SK-N-SH (cell line): ENCODE measurements at regions not wholly inside any gene's neighbourhood (a gene's known extent, or its start where the extent isn't known, plus 50 kb on each side); places are given as distances from the start of the nearest gene placed in this dataset.

Experiments
- CTCF ChIA-PET: fragments of 300-600, 350-600 bp; formaldehyde crosslinking; extraction: SDS; loops from one replicate; lab custom pipeline; 2021; lab: Yijun Ruan, JAX
- POLR2A ChIA-PET: fragments of 350-600 bp; sonication (Branson Sonifier 250); formaldehyde crosslinking; extraction: SDS; loops from one replicate; lab custom pipeline; 2020; ENCODE audit warnings: antibody characterized with exemption, inconsistent platforms; lab: Yijun Ruan, JAX
- DNase-seq: peaks from one replicate; pipeline ENCODE4 v3.0.0; 2012
- H2AFZ ChIP-seq: fragments of 200-600 bp; sonication (generic); 2 replicates; pipeline ENCODE4 v1.8.1; 2016; ENCODE audit warnings: antibody characterized with exemption, mild to moderate bottlenecking, low read depth
- H3F3A ChIP-seq: fragments of 200-600 bp; sonication (generic); replicated peaks from 2 replicates; pipeline ENCODE3; 2016; ENCODE audit warnings: antibody characterized with exemption, mild to moderate bottlenecking; ENCODE audit not compliant: insufficient read depth
- H3K27ac ChIP-seq, 2 experiments: fragments of 200-500 bp in 1 of 2; fragments of 200-600 bp in 1 of 2; sonication (Bioruptor generic) in 1 of 2; sonication (generic), shearing (Covaris generic) in 1 of 2; 2 replicates each; pipeline versions ENCODE4 v1.5.1 to v1.6.1; 2014 to 2016; ENCODE audit warnings: low read depth in 2 of 2, inconsistent platforms in 1 of 2, low read length in 1 of 2, mild to moderate bottlenecking in 1 of 2, mixed read lengths in 1 of 2
- H3K27me3 ChIP-seq: fragments of 200-600 bp; sonication (generic), shearing (Covaris generic); 2 replicates; pipeline ENCODE4 v1.6.1; 2016; ENCODE audit warnings: mixed run types; ENCODE audit not compliant: insufficient read depth
- H3K36me3 ChIP-seq, 2 experiments: fragments of 200-500 bp in 1 of 2; fragments of 200-600 bp in 1 of 2; sonication (Bioruptor generic) in 1 of 2; sonication (generic) in 1 of 2; replicated peaks in 1 of 2; 2 replicates each; pipeline versions ENCODE3 to v1.5.1; 2014 to 2016; ENCODE audit warnings: low read length in 1 of 2, mild to moderate bottlenecking in 1 of 2; ENCODE audit not compliant: insufficient read depth in 2 of 2, control insufficient read depth in 1 of 2
- H3K4me1 ChIP-seq, 2 experiments: fragments of 200-500 bp in 1 of 2; fragments of 200-600 bp in 1 of 2; sonication (Bioruptor generic) in 1 of 2; sonication (generic), shearing (Covaris generic) in 1 of 2; 2 replicates each; pipeline versions ENCODE4 v1.5.1 to v1.6.1; 2014 to 2016; ENCODE audit warnings: low read depth in 1 of 2, low read length in 1 of 2, mixed run types in 1 of 2; ENCODE audit not compliant: insufficient read depth in 2 of 2, control insufficient read depth in 1 of 2
- H3K4me2 ChIP-seq: fragments of 200-600 bp; sonication (generic), shearing (Covaris generic); 2 replicates; pipeline ENCODE4 v1.6.1; 2017; ENCODE audit warnings: mixed run types
- H3K4me3 ChIP-seq, 2 experiments: fragments of 200-500 bp in 1 of 2; fragments of 200-600 bp in 1 of 2; sonication (Bioruptor generic) in 1 of 2; sonication (generic), shearing (Covaris generic) in 1 of 2; 2 replicates each; pipeline versions ENCODE4 v1.5.1 to v1.8.1; 2014 to 2016; ENCODE audit warnings: low read depth in 2 of 2, inconsistent platforms in 1 of 2, low read length in 1 of 2, mild to moderate bottlenecking in 1 of 2, mixed read lengths in 1 of 2, moderate library complexity in 1 of 2
- H3K79me2 ChIP-seq: fragments of 200-600 bp; sonication (generic); 2 replicates; pipeline ENCODE4 v1.8.1; 2017; ENCODE audit warnings: mild to moderate bottlenecking; ENCODE audit not compliant: insufficient read depth
- H3K9ac ChIP-seq: fragments of 200-600 bp; sonication (generic); 2 replicates; pipeline ENCODE4 v1.6.1; 2017; ENCODE audit warnings: mixed run types
- H3K9me2 ChIP-seq: fragments of 200-600 bp; sonication (generic); 2 replicates; pipeline ENCODE4 v1.6.1; 2017; ENCODE audit warnings: mixed run types
- H3K9me3 ChIP-seq: fragments of 200-600 bp; sonication (generic); 2 replicates; pipeline ENCODE4 v1.6.1; 2017; ENCODE audit warnings: mixed run types, mild to moderate bottlenecking, moderate library complexity
- H4K20me1 ChIP-seq: fragments of 200-600 bp; sonication (generic); 2 replicates; pipeline ENCODE4 v1.6.1; 2017; ENCODE audit warnings: mild to moderate bottlenecking, mixed run types; ENCODE audit not compliant: insufficient read depth
- CHD2 ChIP-seq: fragments of 150-350 bp; IDR thresholded peaks from 2 replicates; pipeline ENCODE4 v1.6.1; 2018; ENCODE audit warnings: low read length; ENCODE audit not compliant: partially characterized antibody
- CTCF ChIP-seq: fragments of 200-600 bp; sonication (generic); IDR thresholded peaks from 2 replicates; pipeline ENCODE4 v1.6.1; 2017; ENCODE audit warnings: antibody characterized with exemption, mild to moderate bottlenecking, moderate library complexity
- EP300 ChIP-seq, 2 experiments: IDR thresholded peaks; 2 replicates each; pipeline versions ENCODE4 v1.4.0 to v1.6.1; 2012; ENCODE audit warnings: borderline replicate concordance in 1 of 2, low read depth in 1 of 2, low read length in 1 of 2
- FOSL2 ChIP-seq: IDR thresholded peaks from 2 replicates; pipeline ENCODE4 v1.4.0; 2012; ENCODE audit warnings: low read depth, mild to moderate bottlenecking, moderate library complexity, borderline replicate concordance
- FOXJ3 ChIP-seq: sonication (generic); formaldehyde crosslinking; IDR thresholded peaks from 2 replicates; pipeline ENCODE4 v1.5.1; 2020; ENCODE audit warnings: mild to moderate bottlenecking, missing genetic modification reagents
- GATA2 ChIP-seq: sonication (generic); formaldehyde crosslinking; IDR thresholded peaks from 2 replicates; pipeline ENCODE4 v1.5.0; 2020; ENCODE audit warnings: mild to moderate bottlenecking, missing genetic modification reagents
- IRF3 ChIP-seq: fragments of 150-350 bp; IDR thresholded peaks from 2 replicates; pipeline ENCODE4 v1.6.1; 2016; ENCODE audit warnings: mild to moderate bottlenecking, low read depth, low read length
- JUND ChIP-seq: IDR thresholded peaks from 2 replicates; pipeline ENCODE4 v1.4.0; 2012
- MEF2A ChIP-seq: IDR thresholded peaks from 2 replicates; pipeline ENCODE4 v1.4.0; 2012; ENCODE audit warnings: low read depth, borderline replicate concordance
- MXI1 ChIP-seq: IDR thresholded peaks from 2 replicates; pipeline ENCODE4 v1.6.1; 2012; ENCODE audit warnings: mild to moderate bottlenecking, low read depth, low read length, improper control_type of control experiment
- NFIC ChIP-seq: IDR thresholded peaks from 2 replicates; pipeline ENCODE4 v1.4.0; 2012; ENCODE audit warnings: borderline replicate concordance
- POLR2AphosphoS5 ChIP-seq: IDR thresholded peaks from 2 replicates; pipeline ENCODE4 v1.6.1; 2012; ENCODE audit warnings: low read depth, low read length
- RAD21 ChIP-seq: IDR thresholded peaks from 2 replicates; pipeline ENCODE4 v1.6.1; 2012; ENCODE audit warnings: mild to moderate bottlenecking, low read length
- SIN3A ChIP-seq: IDR thresholded peaks from 2 replicates; pipeline ENCODE4 v1.6.1; 2012; ENCODE audit warnings: low read depth, mild to moderate bottlenecking, low read length, moderate library complexity, borderline replicate concordance
- SMC3 ChIP-seq: IDR thresholded peaks from 2 replicates; pipeline ENCODE4 v1.6.1; 2012; ENCODE audit warnings: low read depth, low read length, improper control_type of control experiment
- TAF1 ChIP-seq: IDR thresholded peaks from 2 replicates; pipeline ENCODE4 v1.6.1; 2012; ENCODE audit warnings: low read depth, mild to moderate bottlenecking, low read length, moderate library complexity, borderline replicate concordance
- TCF12 ChIP-seq: IDR thresholded peaks from 2 replicates; pipeline ENCODE4 v1.4.0; 2012
- TEAD4 ChIP-seq: IDR thresholded peaks from 2 replicates; pipeline ENCODE4 v1.4.0; 2012; ENCODE audit warnings: mild to moderate bottlenecking, borderline replicate concordance; ENCODE audit not compliant: insufficient read depth
- USF1 ChIP-seq: IDR thresholded peaks from 2 replicates; pipeline ENCODE4 v1.4.0; 2012; ENCODE audit warnings: low read depth, borderline replicate concordance
- YY1 ChIP-seq: IDR thresholded peaks from 2 replicates; pipeline ENCODE4 v1.4.0; 2012; ENCODE audit warnings: low read depth, mild to moderate bottlenecking
- WGBS: methylation state at CpG from one replicate; pipeline ENCODE4 v1.1.6; 2017; ENCODE audit warnings: low lambda C conversion rate; 5-methylcytosine and 5-hydroxymethylcytosine counted together
- TF ChIP-seq, protein P1 (sequence below): IDR thresholded peaks from 2 replicates; pipeline ENCODE4 v1.4.0; 2012; ENCODE audit warnings: low read depth, borderline replicate concordance

DNA sequence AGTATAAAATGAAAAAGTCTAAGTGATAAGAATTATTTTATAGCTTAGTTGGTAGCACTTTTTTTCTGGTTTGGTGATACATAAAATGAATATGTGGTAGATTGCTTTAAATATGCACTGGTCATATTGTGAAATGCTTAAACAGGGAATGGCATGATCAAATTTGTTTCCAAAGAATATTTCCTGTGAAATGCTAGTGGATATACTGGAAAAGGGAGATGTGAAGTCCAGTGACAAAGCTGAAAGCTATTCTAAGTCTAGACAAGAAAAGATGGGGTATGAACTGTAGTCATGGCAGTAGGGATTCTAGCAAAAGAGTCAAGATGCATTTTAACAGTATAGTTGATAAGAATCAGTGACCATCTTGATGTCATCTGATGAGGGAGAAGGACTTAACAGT, 98.9 kb upstream of the MME start:
- H3K4me3 ChIP-seq, result no peak overlapping the region
- ChIA-PET CTCF (interaction anchor here (0.7 kb wide), 1 partner anchor 74 kb away, joined by 3 read pairs; no protein-coding TSS in a partner anchor), POLR2A (no interaction called here)
- no peak overlapping the region for H3K4me2 ChIP-seq
- H3K9ac ChIP-seq, result no peak overlapping the region
- H3K27me3 ChIP-seq, result no peaks in the 10 kb centered on the region
- no peaks in the 10 kb centered on the region for H3K79me2 ChIP-seq
- TF ChIP-seq TEAD4, result no peak
- TF ChIP-seq IRF3, result no peak
- no peak for TF ChIP-seq TCF12
- TF ChIP-seq TAF1, result no peak
- TF ChIP-seq MXI1, result no peak
- TF ChIP-seq EP300 (IDR thresholded peaks at IDR 0.05; ENCODE audit: borderline replicate concordance in 1 of 2, low read depth in 1 of 2, low read length in 1 of 2), result no peak
- TF ChIP-seq MEF2A, result no peak
- no peak for TF ChIP-seq SIN3A
- TF ChIP-seq SMC3, result no peak
- TF ChIP-seq USF1, result no peak
- TF ChIP-seq, protein P1, sequence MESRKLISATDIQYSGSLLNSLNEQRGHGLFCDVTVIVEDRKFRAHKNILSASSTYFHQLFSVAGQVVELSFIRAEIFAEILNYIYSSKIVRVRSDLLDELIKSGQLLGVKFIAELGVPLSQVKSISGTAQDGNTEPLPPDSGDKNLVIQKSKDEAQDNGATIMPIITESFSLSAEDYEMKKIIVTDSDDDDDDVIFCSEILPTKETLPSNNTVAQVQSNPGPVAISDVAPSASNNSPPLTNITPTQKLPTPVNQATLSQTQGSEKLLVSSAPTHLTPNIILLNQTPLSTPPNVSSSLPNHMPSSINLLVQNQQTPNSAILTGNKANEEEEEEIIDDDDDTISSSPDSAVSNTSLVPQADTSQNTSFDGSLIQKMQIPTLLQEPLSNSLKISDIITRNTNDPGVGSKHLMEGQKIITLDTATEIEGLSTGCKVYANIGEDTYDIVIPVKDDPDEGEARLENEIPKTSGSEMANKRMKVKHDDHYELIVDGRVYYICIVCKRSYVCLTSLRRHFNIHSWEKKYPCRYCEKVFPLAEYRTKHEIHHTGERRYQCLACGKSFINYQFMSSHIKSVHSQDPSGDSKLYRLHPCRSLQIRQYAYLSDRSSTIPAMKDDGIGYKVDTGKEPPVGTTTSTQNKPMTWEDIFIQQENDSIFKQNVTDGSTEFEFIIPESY, result no peak
- TF ChIP-seq NFIC, result no peak
- TF ChIP-seq GATA2, result no peak
- TF ChIP-seq FOXJ3 (CRISPR knock-in tag), result no peak
- TF ChIP-seq, all 33 proteins: peak for 0
- Histone ChIP-seq H3K4me1 (no peaks in the 10 kb centered on the region), H3K36me3 (no peaks in the 10 kb centered on the region), H3K27ac (no peak overlapping the region), H4K20me1 (no peaks in the 10 kb centered on the region), H3K9me2 (no peaks in the 10 kb centered on the region), H3F3A (no peaks in the 10 kb centered on the region), H2AFZ (no peak overlapping the region), H3K9me3 (no peaks in the 10 kb centered on the region)
- no peak for DNase-seq

GRCh38 chr3:154979331-154979730, 100.8 kb upstream of the MME start:
- WGBS, result 60% methylated on average over 5 of the region's 5 CpGs
- TF ChIP-seq IRF3 (no peak), JUND (no peak), GATA2 (no peak), POLR2AphosphoS5 (no peak), MXI1 (no peak), TCF12 (no peak), YY1 (no peak), MEF2A (no peak), CTCF (no peak), RAD21 (no peak), FOSL2 (no peak), CHD2 (no peak), SIN3A (no peak), TEAD4 (no peak), USF1 (no peak)

More at GRCh38 chr3:154979331-154979730, 100.8 kb upstream of the MME start:
- CTCF ChIA-PET, result no interaction called here
- Histone ChIP-seq H4K20me1 (no peaks in the 10 kb centered on the region), H3K4me3 (no peak overlapping the region), H3K27ac (no peak overlapping the region), H3K9me2 (no peaks in the 10 kb centered on the region), H3K4me1 (no peaks in the 10 kb centered on the region), H3K4me2 (no peak overlapping the region), H3K9ac (no peak overlapping the region), H3K9me3 (no peaks in the 10 kb centered on the region), H3K36me3 (no peaks in the 10 kb centered on the region), H3K27me3 (no peaks in the 10 kb centered on the region), H3K79me2 (no peaks in the 10 kb centered on the region), H3F3A (no peaks in the 10 kb centered on the region), H2AFZ (no peak overlapping the region)
- no peak for DNase-seq
- POLR2A ChIA-PET, result no interaction called here
